ENCODE measurements at regions not wholly inside any gene's neighbourhood (a gene's known extent, or its start where the extent isn't known, plus 50 kb on each side); places are given as distances from the start of the nearest gene placed in this dataset.
"Not testable (repeated sequence)": the region's sequence is repeated elsewhere in the genome, so short reads cannot be mapped to it uniquely, and the experiment has no call there.

- no peak for DNase-seq (ENCODE audit: low spot score)
- intact Hi-C loops (cut with DNase I), result loop anchor here (5.0 kb wide), 1 partner anchor 207 kb away; no protein-coding TSS in a partner anchor
Measured at GRCh38 chr4:165788686-165789463, 84.2 kb upstream of the TLL1 start.

- intact Hi-C loops (cut with DNase I), result no loop called here
Measured at GRCh38 chr4:165793236-165793635, 79.8 kb upstream of the TLL1 start.

GRCh38 chr4:165794834-165795233 is 78.2 kb upstream of the TLL1 start:
- intact Hi-C loops (cut with DNase I), result no loop called here
- DNase-seq (ENCODE audit: low spot score), result no peak

More at GRCh38 chr4:165793236-165793635, 79.8 kb upstream of the TLL1 start:
- no peak for DNase-seq (ENCODE audit: low spot score)

- DNase-seq (ENCODE audit: low spot score), result no peak
- intact Hi-C loops (cut with DNase I), result no loop called here
Measured at GRCh38 chr4:165799384-165799815, 73.6 kb upstream of the TLL1 start.

- no peak for DNase-seq (ENCODE audit: low spot score)
- intact Hi-C loops (cut with DNase I), result no loop called here
Measured at GRCh38 chr4:165802452-165802851, 70.6 kb upstream of the TLL1 start.

- intact Hi-C loops (cut with DNase I), result no loop called here
- no peak for DNase-seq (ENCODE audit: low spot score)
Measured at GRCh38 chr4:165803005-165803404, 70.0 kb upstream of the TLL1 start.

GRCh38 chr4:165805406-165805805 is 67.6 kb upstream of the TLL1 start:
- no peak for DNase-seq (ENCODE audit: low spot score)
- intact Hi-C loops (cut with DNase I), result no loop called here

GRCh38 chr4:165806613-165807012 is 66.4 kb upstream of the TLL1 start:
- intact Hi-C loops (cut with DNase I), result no loop called here
- DNase-seq (ENCODE audit: low spot score), result no peak

- intact Hi-C loops (cut with DNase I), result no loop called here
- DNase-seq (ENCODE audit: low spot score), result no peak
Measured at GRCh38 chr4:165810726-165811125, 62.3 kb upstream of the TLL1 start.

- intact Hi-C loops (cut with DNase I), result no loop called here
- no peak for DNase-seq (ENCODE audit: low spot score)
Measured at GRCh38 chr4:165813606-165814005, 59.4 kb upstream of the TLL1 start.

GRCh38 chr4:165814256-165815020 is 58.6 kb upstream of the TLL1 start:
- no peak for DNase-seq (ENCODE audit: low spot score)
- intact Hi-C loops (cut with DNase I), result no loop called here

- intact Hi-C loops (cut with DNase I); DNase-seq (ENCODE audit: low spot score): not testable (repeated sequence)
Measured at GRCh38 chr4:165819126-165819525, 53.9 kb upstream of the TLL1 start.

Measured in cardiac septum (tissue), 1 donor.